ENCODE measurements at regions not wholly inside any gene's neighbourhood (a gene's known extent, or its start where the extent isn't known, plus 50 kb on each side); places are given as distances from the start of the nearest gene placed in this dataset.
A peak's percentile ranks its signal among the peaks of the same experiment; 100 is the strongest.
"Not testable (repeated sequence)": the region's sequence is repeated elsewhere in the genome, so short reads cannot be mapped to it uniquely, and the experiment has no call there.

- peak in 1 of 3 donors; percentile 58 for TF ChIP-seq POLR2AphosphoS5 (IDR thresholded peaks at IDR 0.05)
- H3K4me1 ChIP-seq; H3K36me3 ChIP-seq; intact Hi-C loops (cut with DNase I; ENCODE audit: low total_unique reads); H3K9me3 ChIP-seq; H3K27me3 ChIP-seq (replicated peaks in 1 of 7): not testable (repeated sequence)
- H3K4me3 ChIP-seq: peak overlapping the region in 7 of 8 donors; percentile 2 to 58 (median 30)
- 1 to 47% (median 18%) methylated on average over 11 to 40 of the region's 47 CpGs for whole genome bisulfite sequencing, 5 donors
- peak overlapping the region in 7 of 8 donors; percentile 58 to 78 (median 67) for H3K27ac ChIP-seq
- peak; percentile 79 for DNase-seq
Observed at GRCh38 chr1:121117622-121118479, 66.3 kb downstream of the FAM72B start.

Small RNAs in the stretch of these regions (small RNA-seq; reads per million reads assigned to genes)
- 0.17 to 0.76 (median 0.40) reads per million in 4 donors for gene RF00003
- 0 to 0.42 (median 0.10) reads per million in 4 donors for gene RNVU1-4
